Ecto neural progenitor cell (in vitro differentiated cells): ENCODE measurements at regions not wholly inside any gene's neighbourhood (a gene's known extent, or its start where the extent isn't known, plus 50 kb on each side); places are given as distances from the start of the nearest gene placed in this dataset.

Experiments
- DNase-seq: peaks from one replicate; pipeline ENCODE4 v3.0.0-alpha.2; 2018; ENCODE audit warnings: low spot score

DNA sequence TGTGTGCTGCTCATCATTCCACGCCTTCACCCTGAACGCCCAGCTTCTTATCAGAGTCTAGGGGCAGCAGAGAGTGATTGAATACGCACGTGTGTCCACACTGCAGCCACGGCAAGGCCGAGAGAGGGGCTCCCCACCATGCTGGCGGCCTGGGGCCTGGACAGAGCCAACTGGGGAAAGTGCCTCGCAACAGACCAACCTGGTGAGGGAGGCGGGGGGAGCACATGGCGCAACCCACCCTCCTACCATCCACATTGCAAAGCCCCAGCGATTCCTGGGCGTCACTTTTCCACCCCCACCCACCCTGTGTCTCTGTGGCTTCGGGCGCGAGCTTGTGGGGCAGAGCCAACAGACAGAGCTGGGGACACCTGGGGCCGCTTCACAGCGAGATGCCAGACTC, 66.4 kb upstream of the DUSP22 start:
- DNase-seq, result no peak

DNA sequence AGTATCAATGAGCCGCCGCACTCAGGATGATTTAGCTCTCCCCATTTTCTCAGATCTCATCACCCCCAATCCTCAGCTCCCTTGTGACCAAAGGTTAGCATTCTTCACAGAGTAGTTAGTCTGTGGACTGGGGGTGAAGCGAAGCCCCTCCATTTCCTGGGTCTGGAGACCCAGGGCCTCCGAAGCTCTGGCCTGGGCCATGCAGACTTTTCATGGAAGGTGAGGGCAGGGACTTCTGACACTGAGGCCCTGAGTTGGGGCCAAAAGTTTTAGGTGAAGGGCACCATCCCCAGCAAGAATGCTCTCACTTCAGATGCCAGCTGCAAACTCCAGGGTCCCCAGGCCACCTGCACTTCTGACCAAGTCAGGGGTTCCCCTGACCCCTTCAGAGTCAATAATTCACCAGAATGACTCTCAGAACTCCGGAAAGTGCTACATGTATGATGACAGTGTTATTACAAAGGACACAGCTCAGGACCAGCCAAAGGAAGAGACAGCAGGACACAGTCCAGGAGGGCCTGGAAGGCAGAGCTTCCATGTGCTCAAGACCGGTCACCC, 65.7 kb upstream of the DUSP22 start:
- DNase-seq, result no peak

DNA sequence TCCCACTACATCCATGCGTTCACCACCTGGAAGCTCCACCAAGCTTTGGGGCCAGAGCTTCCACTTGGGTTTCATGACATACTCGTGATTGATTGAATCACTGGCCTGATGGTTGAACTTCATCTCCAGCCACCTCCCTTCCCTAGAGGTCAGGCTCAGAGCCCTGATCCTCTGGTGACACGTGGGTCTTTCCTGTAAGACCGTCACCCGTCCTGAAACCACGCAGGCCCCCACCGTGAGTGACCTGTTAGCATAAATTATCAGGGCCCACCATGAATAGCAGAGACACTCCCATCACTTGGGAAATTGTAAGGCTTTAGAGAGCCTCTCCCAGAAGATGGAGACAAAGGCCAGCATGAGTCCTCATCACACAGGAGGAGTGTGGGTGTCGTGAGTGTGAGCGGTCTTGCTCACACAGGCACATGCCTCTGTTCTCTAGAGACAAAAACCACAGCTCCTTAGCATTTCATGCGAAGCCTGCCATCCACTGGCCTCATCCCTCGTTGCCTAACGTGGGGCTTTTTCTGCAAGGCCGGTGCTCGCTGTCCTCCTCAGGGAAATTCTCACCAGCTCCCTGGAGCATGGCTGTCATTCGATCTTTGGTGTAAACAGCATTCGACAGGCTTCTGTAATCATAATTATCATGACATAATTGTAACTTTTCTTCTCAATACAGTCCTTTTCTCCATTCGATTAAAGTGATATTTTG, 65.1 kb upstream of the DUSP22 start:
- DNase-seq, result no peak

DNA sequence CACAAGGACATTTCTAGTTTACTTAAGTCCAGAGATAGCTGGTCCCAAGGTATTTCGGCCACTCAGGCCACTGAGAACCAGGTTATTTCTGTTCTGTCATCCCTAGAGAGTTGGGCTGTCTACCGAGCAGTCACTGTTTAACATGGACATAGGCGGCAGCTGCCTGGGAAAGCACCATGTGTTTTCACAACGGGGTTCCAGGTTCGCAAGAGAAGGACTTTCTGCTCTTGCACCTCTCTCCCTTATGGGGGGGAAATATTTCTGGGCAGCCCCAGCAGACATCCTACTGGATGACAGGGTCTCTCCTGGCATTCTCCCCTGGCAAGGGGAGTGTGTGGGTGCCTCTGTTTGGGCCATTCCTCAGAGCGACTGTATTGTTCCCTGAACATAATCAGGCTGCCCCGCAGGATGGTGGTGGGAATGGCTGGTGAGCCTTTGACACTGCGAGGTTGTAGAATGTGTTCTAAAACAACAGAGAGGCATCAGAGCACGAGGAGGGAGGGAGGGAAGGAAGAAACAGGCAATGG, 64.4 kb upstream of the DUSP22 start:
- DNase-seq, result no peak

DNA sequence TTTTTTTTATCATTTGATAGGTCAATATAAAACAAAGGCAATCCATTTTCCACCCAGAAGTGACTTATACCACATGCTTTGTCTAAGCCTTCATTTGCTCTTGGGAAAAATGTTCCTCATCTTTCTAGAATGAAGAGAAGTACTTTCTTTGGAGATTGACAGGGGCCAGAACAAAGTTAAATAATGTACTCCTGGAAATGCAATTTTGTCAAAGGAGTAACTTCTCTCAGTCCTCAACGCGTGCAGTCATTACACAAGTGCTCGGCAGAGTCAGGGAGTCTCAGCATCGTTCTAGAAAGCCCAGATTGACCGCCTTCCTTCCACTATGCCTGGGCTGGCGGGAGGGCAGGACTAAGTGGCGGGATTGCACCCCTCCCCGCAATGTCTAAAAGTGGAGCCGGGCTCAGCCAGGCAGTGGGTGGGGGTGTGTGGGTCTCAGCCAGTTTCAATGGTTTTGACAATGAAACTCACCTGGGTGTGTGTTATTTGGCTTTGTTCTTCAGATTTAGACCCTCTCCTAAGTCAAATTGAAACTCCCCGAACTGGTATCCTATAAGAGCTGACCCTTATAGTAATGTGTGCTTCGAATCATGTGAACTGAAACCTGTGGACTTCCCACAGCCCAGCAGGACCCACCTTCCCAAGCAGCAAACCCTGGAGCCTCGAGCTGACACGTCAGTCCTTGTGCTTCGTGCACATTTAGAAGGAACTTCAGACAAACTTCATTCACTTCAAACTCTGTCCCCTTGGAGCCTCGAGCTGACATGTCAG, 63.2 kb upstream of the DUSP22 start:
- no peak for DNase-seq

- DNase-seq, result no peak
Observed at GRCh38 chr6:231779-232178, 60.5 kb upstream of the DUSP22 start.

GRCh38 chr6:232982-233640, 59.2 kb upstream of the DUSP22 start:
- DNase-seq, result no peak

DNA sequence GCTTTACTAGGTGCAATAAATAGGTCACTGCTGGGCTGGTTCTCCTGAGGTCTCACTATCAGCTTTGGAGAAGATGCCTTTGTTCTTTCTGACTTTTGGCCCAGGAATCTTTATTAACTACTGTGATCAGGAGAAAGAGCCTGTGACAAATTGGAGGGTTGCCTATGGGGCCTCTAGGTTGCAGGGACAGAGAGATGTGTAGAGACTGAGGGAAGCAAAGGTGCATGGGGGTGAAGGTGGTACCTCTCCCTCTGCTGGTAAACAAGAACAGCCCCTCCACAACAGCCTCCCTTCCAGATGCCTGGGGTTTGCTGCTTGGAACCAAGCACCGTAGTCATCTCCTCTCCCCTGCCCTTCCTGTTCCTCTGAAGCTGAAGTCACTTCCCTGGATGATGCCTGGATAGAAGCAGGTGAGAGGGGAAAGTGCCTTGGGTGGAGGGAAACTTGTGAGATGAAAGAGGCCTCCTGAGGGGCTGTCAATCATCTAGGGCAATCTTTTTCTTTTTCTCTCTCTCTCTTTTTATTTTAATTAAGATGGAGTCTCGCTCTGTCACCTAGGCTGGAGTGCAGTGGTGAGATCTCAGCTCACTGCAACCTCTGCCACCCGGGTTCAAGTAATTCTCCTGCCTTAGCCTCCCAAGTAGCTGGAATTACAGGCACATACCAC, 57.4 kb upstream of the DUSP22 start:
- no peak for DNase-seq

DNA sequence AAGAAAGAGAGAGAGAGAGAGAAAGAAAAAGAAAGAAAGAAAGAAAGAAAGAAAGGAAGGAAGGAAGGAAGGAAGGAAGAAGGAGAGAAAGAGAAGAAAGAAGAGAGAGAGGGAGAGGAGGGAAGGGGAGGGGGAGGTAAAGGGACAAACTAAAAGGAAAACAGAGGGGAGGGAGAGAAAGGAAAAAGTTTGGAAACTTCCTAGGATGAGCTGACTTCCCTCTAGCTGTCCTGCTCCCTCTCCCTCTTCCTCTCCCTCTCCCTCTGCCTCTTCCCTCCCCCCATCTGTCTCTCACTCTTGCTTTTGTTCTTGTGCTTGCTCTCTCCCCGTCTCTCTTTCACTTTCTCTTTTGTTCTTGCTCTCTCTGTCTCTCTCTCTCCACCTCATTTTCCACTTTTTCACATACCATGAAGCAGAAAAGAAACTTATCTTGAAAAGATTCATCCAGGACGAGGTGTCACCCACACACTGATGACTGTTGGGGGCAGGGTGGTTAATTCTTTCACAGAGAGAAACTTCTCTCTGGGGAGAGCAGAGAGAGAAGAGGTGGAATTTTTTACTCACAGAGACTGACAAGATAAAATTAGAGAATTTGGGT, 56.4 kb upstream of the DUSP22 start:
- no peak for DNase-seq

DNA sequence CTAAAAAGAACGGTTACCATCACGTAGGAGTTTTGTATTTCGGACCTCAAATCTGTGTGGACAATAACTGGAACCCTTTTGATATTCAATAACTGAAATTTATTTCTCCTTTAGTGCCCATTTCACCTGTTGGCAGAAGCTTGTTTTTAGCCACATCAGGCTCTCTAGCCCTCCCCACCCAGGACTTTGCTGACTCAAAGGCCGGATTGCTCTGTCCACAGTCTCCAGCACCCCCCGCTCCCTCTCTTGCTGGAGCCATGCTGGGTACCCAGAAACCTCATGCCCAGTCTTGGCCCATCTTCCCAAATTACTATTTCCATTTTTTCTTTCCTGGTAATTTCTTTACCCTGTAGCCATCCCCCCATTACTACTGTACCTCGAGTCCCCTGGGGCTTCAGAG, 55.8 kb upstream of the DUSP22 start:
- DNase-seq, result no peak

DNA sequence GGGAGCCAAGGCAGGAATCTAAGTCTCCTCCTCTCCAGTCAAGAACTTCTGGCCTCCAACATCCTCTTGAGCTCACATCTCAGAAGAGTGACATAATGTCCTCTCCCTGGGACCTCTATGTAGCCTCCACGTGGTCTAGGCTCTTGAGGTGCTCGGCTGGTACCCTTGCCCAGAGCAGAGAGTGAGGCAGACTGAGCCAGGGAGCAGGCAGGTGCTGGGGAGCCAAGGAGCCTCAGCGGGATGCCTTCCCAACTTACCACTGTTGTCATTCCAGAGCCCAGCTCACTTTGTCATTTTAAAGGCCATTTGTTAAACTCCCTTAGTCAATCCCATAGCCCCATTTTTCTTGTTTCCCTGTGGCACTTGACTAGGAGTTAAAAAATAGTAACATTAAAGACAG, 52.1 kb upstream of the DUSP22 start:
- DNase-seq, result no peak

DNA sequence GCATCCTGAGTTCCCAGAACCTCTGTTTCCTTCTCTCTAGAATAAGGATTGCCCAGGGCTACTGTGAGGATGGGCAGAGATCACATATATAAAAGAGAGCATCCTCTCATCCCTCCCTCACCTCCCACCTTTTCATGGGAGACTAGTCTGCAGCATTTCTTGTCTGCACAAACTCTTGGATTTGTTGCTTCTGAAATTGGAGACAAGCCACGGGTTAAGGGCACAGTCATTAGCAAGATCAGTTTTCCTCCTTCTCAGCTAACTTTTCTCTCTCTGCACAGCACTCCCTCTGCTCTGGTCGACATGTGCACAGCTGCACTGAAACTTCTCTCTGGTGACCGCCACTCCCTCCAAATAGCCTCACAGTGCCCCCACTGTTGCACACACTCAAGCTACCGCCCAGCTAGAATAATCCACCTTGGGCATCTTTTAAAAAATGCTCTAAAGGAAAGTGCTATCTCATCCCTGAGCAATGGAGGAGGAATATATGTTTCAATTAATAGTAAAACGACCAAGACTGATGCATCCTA, 50.9 kb upstream of the DUSP22 start:
- no peak for DNase-seq
